A549 (cell line): ENCODE measurements at regions not wholly inside any gene's neighbourhood (a gene's known extent, or its start where the extent isn't known, plus 50 kb on each side); places are given as distances from the start of the nearest gene placed in this dataset.

ENCODE experiments used
- ATAC-seq, 2 experiments: fragments of 200-7000 bp in 1 of 2; fragments of >200 bp in 1 of 2; cut with Nextera tagmentation in 1 of 2; cut with Tn5 transposase in 1 of 2; 3 replicates each; pipeline versions ENCODE4 v1.8.0 to v1.9.1; 2018 to 2020; ENCODE audit warnings: mild to moderate bottlenecking in 1 of 2, moderate library complexity in 1 of 2
- CTCF ChIA-PET: fragments of 300-600 bp; sonication (Branson Sonifier 250); formaldehyde crosslinking; extraction: SDS; loops from one replicate; lab custom pipeline; 2021; ENCODE audit warnings: antibody characterized with exemption, inconsistent platforms; lab: Yijun Ruan, JAX
- POLR2A ChIA-PET: fragments of 350-600 bp; formaldehyde crosslinking; extraction: SDS; loops from one replicate; lab custom pipeline; 2021; ENCODE audit warnings: antibody characterized with exemption, inconsistent platforms; lab: Yijun Ruan, JAX
- DNase-seq, 2 experiments: peaks; one replicate each; pipeline versions ENCODE4 v3.0.0 to v3.0.0-alpha.2; 2011 to 2016; ENCODE audit warnings: low read depth in 1 of 2, low spot score in 1 of 2
- FAIRE-seq: peaks from 2 replicates; lab custom pipeline; 2011; peaks lifted over from hg19 to GRCh38; lab: Jason Lieb, UNC
- H3K27ac ChIP-seq, 2 experiments: fragments of >200 bp; sonication (Bioruptor Twin); formaldehyde crosslinking; 3 replicates each; pipeline ENCODE4 v1.5.1; 2016 to 2017
- H3K4me1 ChIP-seq: fragments of >200 bp; sonication (Bioruptor Twin); formaldehyde crosslinking; 3 replicates; pipeline ENCODE4 v1.6.1; 2016
- H3K4me2 ChIP-seq: fragments of >200 bp; sonication (Bioruptor Twin); formaldehyde crosslinking; 3 replicates; pipeline ENCODE4 v1.6.1; 2016
- H3K4me3 ChIP-seq: fragments of >200 bp; sonication (Bioruptor Twin); formaldehyde crosslinking; 3 replicates; pipeline ENCODE4 v1.5.1; 2016
- H3K9me3 ChIP-seq: fragments of >200 bp; sonication (Bioruptor Twin); formaldehyde crosslinking; 3 replicates; pipeline ENCODE4 v1.6.1; 2016
- CEBPB ChIP-seq, 2 experiments: fragments of >200 bp in 1 of 2; sonication (Bioruptor Twin) in 1 of 2; formaldehyde crosslinking in 1 of 2; IDR thresholded peaks; 2 replicates each; pipeline ENCODE4 v1.6.1; 2012 to 2016
- ESRRA ChIP-seq: fragments of 150-350 bp; IDR thresholded peaks from 2 replicates; pipeline ENCODE4 v1.6.1; 2014; ENCODE audit warnings: mild to moderate bottlenecking, low read length, borderline replicate concordance
- FOSB ChIP-seq: fragments of 250-450 bp; sonication (Bioruptor Pico); IDR thresholded peaks from 2 replicates; pipeline ENCODE4 v1.5.0; 2020; ENCODE audit warnings: mild to moderate bottlenecking, moderate library complexity
- GATA3 ChIP-seq: IDR thresholded peaks from 2 replicates; pipeline ENCODE4 v1.6.1; 2012; ENCODE audit warnings: borderline replicate concordance
- HEYL ChIP-seq: fragments of 250-450 bp; sonication (Bioruptor Pico); IDR thresholded peaks from 2 replicates; pipeline ENCODE4 v1.8.0; 2021; ENCODE audit warnings: mild to moderate bottlenecking, moderate library complexity
- HOXA7 ChIP-seq: fragments of 250-450 bp; sonication (Bioruptor Pico); IDR thresholded peaks from 2 replicates; pipeline ENCODE4 v1.5.0; 2020; ENCODE audit warnings: mild to moderate bottlenecking, moderate library complexity
- MAFK ChIP-seq: fragments of 450-650 bp; IDR thresholded peaks from 2 replicates; pipeline ENCODE4 v1.6.1; 2014; ENCODE audit not compliant: partially characterized antibody
- MAZ ChIP-seq: fragments of 150-350 bp; IDR thresholded peaks from 2 replicates; pipeline ENCODE4 v1.6.1; 2014; ENCODE audit warnings: antibody characterized with exemption, low read depth, low read length, borderline replicate concordance
- NFE2L2 ChIP-seq: fragments of 150-350 bp; conservative IDR thresholded peaks from 2 replicates; pipeline ENCODE4 v1.6.1; 2014; ENCODE audit warnings: low read length
- NR3C1 ChIP-seq: fragments of >200 bp; sonication (Bioruptor Twin); formaldehyde crosslinking; IDR thresholded peaks from 3 replicates; pipeline ENCODE4 v1.6.1; 2017
- POLR2AphosphoS2 ChIP-seq: conservative IDR thresholded peaks from 2 replicates; pipeline ENCODE4 v1.6.1; 2012; ENCODE audit warnings: low read length, improper control_type of control experiment, inconsistent platforms
- RAD21 ChIP-seq, 2 experiments: fragments of >200 bp in 1 of 2; sonication (Bioruptor Twin) in 1 of 2; formaldehyde crosslinking in 1 of 2; IDR thresholded peaks in 1 of 2; conservative IDR thresholded peaks in 1 of 2; 2 replicates in 1 of 2; 3 replicates in 1 of 2; pipeline ENCODE4 v1.6.1; 2012 to 2018; ENCODE audit warnings: inconsistent platforms in 1 of 2
- SMC3 ChIP-seq: fragments of >200 bp; sonication (Bioruptor Twin); formaldehyde crosslinking; IDR thresholded peaks from 3 replicates; pipeline ENCODE4 v1.6.1; 2018; ENCODE audit warnings: inconsistent platforms
- ZFP36 ChIP-seq: fragments of 450-650 bp; IDR thresholded peaks from 2 replicates; pipeline ENCODE4 v1.6.1; 2014; ENCODE audit warnings: borderline replicate concordance; ENCODE audit not compliant: partially characterized antibody
- ZSCAN20 ChIP-seq: fragments of 250-450 bp; sonication (Bioruptor Pico); IDR thresholded peaks from 2 replicates; pipeline ENCODE4 v1.8.0; 2022; ENCODE audit warnings: mild to moderate bottlenecking, moderate library complexity
- WGBS: methylation state at CpG from one replicate; pipeline ENCODE4 v1.1.6; 2017; ENCODE audit errors: missing lambda C conversion rate; 5-methylcytosine and 5-hydroxymethylcytosine counted together
- TF ChIP-seq, protein P1 (sequence below): IDR thresholded peaks from 2 replicates; pipeline ENCODE4 v1.6.1; 2012
- TF ChIP-seq, protein P2 (sequence below): fragments of >200 bp; sonication (Bioruptor Twin); formaldehyde crosslinking; IDR thresholded peaks from 3 replicates; pipeline ENCODE4 v1.6.1; 2016
- TF ChIP-seq, protein P3 (sequence below): fragments of 200-600 bp; sonication (generic); IDR thresholded peaks from 2 replicates; pipeline ENCODE4 v1.6.1; 2016; ENCODE audit warnings: antibody characterized with exemption, mild to moderate bottlenecking, moderate library complexity
- TF ChIP-seq, protein P4 (sequence below): fragments of >200 bp; sonication (Bioruptor Twin); formaldehyde crosslinking; IDR thresholded peaks from 2 replicates; pipeline ENCODE4 v1.6.1; 2016

DNA sequence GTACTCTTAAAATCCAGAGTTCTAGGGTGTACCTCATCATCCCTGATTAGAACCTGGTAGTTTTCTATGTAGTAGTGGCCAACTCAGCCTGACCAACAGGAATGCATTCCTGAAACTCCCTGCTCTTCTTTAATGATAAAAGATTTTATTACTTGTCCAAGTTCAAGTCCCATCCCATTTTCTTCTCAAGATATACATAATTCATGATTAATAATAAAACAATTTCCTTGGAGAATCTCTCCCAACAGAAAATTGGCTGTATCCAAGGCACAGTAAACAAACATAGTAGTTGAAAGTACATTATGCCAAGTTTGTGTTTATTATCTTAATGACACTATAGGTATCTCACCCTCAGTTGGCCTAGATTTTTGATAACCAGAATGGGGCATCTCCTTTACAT lies 714.1 kb upstream of the ADAMTS5 start:
- POLR2A ChIA-PET, result no interaction called here

DNA sequence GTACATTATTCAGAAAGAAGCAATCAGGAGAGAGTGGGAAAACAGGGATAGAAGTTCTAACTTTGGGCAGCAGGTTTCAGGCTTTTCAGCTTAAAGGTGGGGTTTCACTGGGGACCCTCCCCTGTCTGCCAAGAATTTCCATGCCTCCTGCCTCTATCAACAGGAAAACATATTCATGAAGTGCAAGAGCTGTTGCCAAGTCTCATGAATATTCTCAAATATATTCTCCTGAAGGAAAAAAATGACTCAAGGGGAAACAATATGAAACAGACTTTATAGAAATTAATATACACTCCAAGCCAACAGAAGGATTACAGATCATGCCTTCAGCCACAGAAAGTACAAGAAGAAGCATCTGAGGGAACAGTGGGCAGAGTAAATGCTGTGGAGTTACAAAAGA lies 713.3 kb upstream of the ADAMTS5 start:
- no peak for TF ChIP-seq GATA3
- POLR2A ChIA-PET, result no interaction called here
- FAIRE-seq, result no peak
- Histone ChIP-seq H3K4me2 (no peak overlapping the region), H3K27ac (no peak overlapping the region), H3K4me3 (no peak overlapping the region), H3K4me1 (no peaks in the 10 kb centered on the region), H3K9me3 (no peaks in the 10 kb centered on the region)
- ATAC-seq, result no peak
- CTCF ChIA-PET, result interaction anchor here (0.7 kb wide), 1 partner anchor 832 kb away, joined by 3 read pairs; no protein-coding TSS in a partner anchor
- no peak for DNase-seq

More for the DNA sequence above, 714.1 kb upstream of the ADAMTS5 start:
- ATAC-seq (no peak), DNase-seq (no peak), FAIRE-seq (no peak)
- Histone ChIP-seq H3K4me2 (no peak overlapping the region), H3K27ac (no peak overlapping the region), H3K9me3 (no peaks in the 10 kb centered on the region), H3K4me1 (no peaks in the 10 kb centered on the region), H3K4me3 (no peak overlapping the region)
- TF ChIP-seq NFE2L2 (no peak), RAD21 (conservative IDR thresholded peaks at IDR 0.05 in 1 of 2, IDR thresholded peaks at IDR 0.05 in 1 of 2) (no peak), MAFK (no peak), HEYL (CRISPR knock-in tag) (no peak), FOSB (CRISPR knock-in tag) (no peak)
- CTCF ChIA-PET, result no interaction called here

GRCh38 chr21:27678511-27678910 lies 711.6 kb upstream of the ADAMTS5 start:
- CTCF ChIA-PET, result no interaction called here

More at GRCh38 chr21:27678511-27678910, 711.6 kb upstream of the ADAMTS5 start:
- no peaks in the 10 kb centered on the region for H3K4me1 ChIP-seq
- POLR2A ChIA-PET, result no interaction called here
- WGBS, result 0% methylated on average over 2 of the region's 2 CpGs
- no peak for ATAC-seq
- no peak for TF ChIP-seq NR3C1
- TF ChIP-seq CEBPB (IDR thresholded peaks at IDR 0.05), result no peak
- TF ChIP-seq POLR2AphosphoS2, result no peak
- no peak for TF ChIP-seq ZSCAN20 (CRISPR knock-in tag)
- no peak for TF ChIP-seq MAZ
- TF ChIP-seq, protein P1, sequence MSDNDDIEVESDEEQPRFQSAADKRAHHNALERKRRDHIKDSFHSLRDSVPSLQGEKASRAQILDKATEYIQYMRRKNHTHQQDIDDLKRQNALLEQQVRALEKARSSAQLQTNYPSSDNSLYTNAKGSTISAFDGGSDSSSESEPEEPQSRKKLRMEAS, result no peak
- TF ChIP-seq, protein P2, sequence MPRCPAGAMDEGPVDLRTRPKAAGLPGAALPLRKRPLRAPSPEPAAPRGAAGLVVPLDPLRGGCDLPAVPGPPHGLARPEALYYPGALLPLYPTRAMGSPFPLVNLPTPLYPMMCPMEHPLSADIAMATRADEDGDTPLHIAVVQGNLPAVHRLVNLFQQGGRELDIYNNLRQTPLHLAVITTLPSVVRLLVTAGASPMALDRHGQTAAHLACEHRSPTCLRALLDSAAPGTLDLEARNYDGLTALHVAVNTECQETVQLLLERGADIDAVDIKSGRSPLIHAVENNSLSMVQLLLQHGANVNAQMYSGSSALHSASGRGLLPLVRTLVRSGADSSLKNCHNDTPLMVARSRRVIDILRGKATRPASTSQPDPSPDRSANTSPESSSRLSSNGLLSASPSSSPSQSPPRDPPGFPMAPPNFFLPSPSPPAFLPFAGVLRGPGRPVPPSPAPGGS, result no peak
- TF ChIP-seq HOXA7, result no peak
- no peak for TF ChIP-seq SMC3
- no peak for TF ChIP-seq ESRRA
- no peak for TF ChIP-seq FOSB (CRISPR knock-in tag)
- no peak for TF ChIP-seq MAFK
- TF ChIP-seq ZFP36, result no peak
- TF ChIP-seq, protein P3, sequence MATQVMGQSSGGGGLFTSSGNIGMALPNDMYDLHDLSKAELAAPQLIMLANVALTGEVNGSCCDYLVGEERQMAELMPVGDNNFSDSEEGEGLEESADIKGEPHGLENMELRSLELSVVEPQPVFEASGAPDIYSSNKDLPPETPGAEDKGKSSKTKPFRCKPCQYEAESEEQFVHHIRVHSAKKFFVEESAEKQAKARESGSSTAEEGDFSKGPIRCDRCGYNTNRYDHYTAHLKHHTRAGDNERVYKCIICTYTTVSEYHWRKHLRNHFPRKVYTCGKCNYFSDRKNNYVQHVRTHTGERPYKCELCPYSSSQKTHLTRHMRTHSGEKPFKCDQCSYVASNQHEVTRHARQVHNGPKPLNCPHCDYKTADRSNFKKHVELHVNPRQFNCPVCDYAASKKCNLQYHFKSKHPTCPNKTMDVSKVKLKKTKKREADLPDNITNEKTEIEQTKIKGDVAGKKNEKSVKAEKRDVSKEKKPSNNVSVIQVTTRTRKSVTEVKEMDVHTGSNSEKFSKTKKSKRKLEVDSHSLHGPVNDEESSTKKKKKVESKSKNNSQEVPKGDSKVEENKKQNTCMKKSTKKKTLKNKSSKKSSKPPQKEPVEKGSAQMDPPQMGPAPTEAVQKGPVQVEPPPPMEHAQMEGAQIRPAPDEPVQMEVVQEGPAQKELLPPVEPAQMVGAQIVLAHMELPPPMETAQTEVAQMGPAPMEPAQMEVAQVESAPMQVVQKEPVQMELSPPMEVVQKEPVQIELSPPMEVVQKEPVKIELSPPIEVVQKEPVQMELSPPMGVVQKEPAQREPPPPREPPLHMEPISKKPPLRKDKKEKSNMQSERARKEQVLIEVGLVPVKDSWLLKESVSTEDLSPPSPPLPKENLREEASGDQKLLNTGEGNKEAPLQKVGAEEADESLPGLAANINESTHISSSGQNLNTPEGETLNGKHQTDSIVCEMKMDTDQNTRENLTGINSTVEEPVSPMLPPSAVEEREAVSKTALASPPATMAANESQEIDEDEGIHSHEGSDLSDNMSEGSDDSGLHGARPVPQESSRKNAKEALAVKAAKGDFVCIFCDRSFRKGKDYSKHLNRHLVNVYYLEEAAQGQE, result no peak
- TF ChIP-seq, protein P4, sequence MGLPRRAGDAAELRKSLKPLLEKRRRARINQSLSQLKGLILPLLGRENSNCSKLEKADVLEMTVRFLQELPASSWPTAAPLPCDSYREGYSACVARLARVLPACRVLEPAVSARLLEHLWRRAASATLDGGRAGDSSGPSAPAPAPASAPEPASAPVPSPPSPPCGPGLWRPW, result no peak
- TF ChIP-seq, all 56 proteins: peak for 0
- DNase-seq (no peak), FAIRE-seq (no peak)
- Histone ChIP-seq H3K9me3 (no peaks in the 10 kb centered on the region), H3K4me3 (no peak overlapping the region), H3K4me2 (no peak overlapping the region), H3K27ac (no peak overlapping the region)
